ENCODE measurements at regions not wholly inside any gene's neighbourhood (a gene's known extent, or its start where the extent isn't known, plus 50 kb on each side); places are given as distances from the start of the nearest gene placed in this dataset.

DNA sequence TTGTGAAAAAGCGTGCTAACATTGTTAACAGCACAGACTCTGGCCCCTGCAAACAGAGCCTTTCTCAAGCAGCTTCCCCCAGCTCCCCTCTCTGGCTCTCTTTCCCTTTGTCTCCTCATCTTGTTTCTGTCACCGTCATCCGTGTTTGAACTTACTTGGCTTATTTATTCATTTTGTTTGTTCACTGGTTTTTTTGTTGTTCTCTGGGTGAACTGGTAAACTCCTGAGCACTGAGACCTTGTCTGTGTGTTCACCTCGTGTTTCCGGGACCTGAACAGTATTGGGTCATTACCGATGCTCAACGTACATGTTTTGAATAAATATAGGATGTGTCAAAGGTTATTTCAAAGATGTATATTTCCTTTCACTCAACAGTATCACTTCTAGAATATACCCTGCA lies 92.4 kb upstream of the USP29 start:
- 81 to 88% (median 83%) methylated on average over 7 of the region's 7 CpGs for WGBS, 5 donors
- intact Hi-C loops (cut with DNase I; ENCODE audit: low total_unique reads), result no loop called here
- peaks cover 0 to 5% (median 0%) of the 10 kb centered on the region in 7 donors for H3K27me3 ChIP-seq (replicated peaks in 1 of 7)
- no peaks in the 10 kb centered on the region for H3K4me1 ChIP-seq
- H3K9me3 ChIP-seq, result peaks cover 0 to 100% (median 68%) of the 10 kb centered on the region in 8 donors
- TF ChIP-seq, protein P1, sequence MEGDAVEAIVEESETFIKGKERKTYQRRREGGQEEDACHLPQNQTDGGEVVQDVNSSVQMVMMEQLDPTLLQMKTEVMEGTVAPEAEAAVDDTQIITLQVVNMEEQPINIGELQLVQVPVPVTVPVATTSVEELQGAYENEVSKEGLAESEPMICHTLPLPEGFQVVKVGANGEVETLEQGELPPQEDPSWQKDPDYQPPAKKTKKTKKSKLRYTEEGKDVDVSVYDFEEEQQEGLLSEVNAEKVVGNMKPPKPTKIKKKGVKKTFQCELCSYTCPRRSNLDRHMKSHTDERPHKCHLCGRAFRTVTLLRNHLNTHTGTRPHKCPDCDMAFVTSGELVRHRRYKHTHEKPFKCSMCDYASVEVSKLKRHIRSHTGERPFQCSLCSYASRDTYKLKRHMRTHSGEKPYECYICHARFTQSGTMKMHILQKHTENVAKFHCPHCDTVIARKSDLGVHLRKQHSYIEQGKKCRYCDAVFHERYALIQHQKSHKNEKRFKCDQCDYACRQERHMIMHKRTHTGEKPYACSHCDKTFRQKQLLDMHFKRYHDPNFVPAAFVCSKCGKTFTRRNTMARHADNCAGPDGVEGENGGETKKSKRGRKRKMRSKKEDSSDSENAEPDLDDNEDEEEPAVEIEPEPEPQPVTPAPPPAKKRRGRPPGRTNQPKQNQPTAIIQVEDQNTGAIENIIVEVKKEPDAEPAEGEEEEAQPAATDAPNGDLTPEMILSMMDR (IDR thresholded peaks at IDR 0.05 in 8 of 11, conservative IDR thresholded peaks at IDR 0.05 in 3 of 11), result no peak
- TF ChIP-seq POLR2AphosphoS5 (IDR thresholded peaks at IDR 0.05) (no peak), POLR2A (IDR thresholded peaks at IDR 0.05) (no peak)
- H3K36me3 ChIP-seq, result no peaks in the 10 kb centered on the region
- DNase-seq, result no peak
- H3K27ac ChIP-seq, result no peak overlapping the region
- no peak overlapping the region for H3K4me3 ChIP-seq

DNA sequence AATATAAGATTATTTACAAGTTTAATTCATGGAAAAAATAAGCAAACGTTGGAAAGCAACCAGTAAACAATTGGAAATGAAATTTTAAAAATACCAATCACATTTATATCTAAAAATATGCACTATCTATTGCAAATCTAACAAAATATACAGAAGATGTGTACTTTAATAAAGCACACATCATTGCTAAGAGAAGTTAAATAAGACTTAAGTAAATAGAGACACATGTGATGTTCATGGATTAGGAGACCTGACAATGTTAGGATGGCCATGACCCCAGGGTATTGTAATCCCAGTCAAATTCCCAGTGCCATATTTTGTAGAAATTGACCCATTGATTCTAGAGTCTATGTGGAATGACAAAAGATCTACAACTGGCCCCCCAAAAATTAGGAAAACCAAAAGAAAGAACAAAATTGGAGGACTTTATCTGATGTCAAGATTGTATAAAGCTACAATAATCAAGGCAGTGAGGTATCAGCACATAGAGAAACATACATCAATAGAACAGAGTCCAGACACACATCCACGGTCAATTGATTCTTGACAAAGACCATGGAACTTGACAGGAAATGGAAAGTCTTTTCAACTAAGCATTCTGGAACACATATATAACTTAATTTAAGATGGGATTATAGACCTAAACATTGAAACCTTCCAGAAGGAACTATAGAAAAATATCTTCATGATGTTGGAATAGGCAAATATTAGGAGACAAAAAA lies 90.8 kb upstream of the USP29 start:
- no peak for DNase-seq
- TF ChIP-seq POLR2AphosphoS5 (IDR thresholded peaks at IDR 0.05) (no peak), POLR2A (IDR thresholded peaks at IDR 0.05) (no peak)
- TF ChIP-seq, protein P1 (IDR thresholded peaks at IDR 0.05 in 8 of 11, conservative IDR thresholded peaks at IDR 0.05 in 3 of 11), result no peak
- intact Hi-C loops (cut with DNase I; ENCODE audit: low total_unique reads), result no loop called here
- Histone ChIP-seq H3K4me3 (no peak overlapping the region), H3K27ac (no peak overlapping the region), H3K4me1 (no peaks in the 10 kb centered on the region), H3K9me3 (peaks cover 0 to 100% (median 77%) of the 10 kb centered on the region in 8 donors), H3K36me3 (no peaks in the 10 kb centered on the region), H3K27me3 (replicated peaks in 1 of 7) (peaks cover 0 to 5% (median 0%) of the 10 kb centered on the region in 7 donors)
- WGBS, 5 donors, result 43 to 65% (median 53%) methylated on average over 2 of the region's 2 CpGs

DNA sequence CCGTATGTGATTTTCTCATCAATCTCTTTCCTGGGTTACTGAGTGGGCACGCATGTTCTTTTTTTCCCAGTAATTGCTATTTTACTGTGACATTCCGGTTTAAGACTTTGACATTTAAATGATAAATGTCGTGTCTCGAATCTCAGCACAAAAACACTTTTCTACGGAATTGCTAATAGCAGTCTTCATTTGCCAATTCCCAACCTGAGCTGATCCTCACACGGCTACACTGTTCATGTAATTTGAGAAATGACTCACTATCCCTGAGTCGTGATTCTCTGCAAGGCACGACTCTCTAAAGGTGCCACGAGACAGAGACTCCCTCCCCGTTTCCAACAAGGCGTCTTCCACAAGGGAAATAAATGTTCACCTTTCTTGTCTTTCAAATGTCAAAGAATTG lies 88.7 kb upstream of the USP29 start:
- Histone ChIP-seq H3K9me3 (peaks cover 0 to 100% (median 80%) of the 10 kb centered on the region in 8 donors), H3K4me3 (no peak overlapping the region), H3K4me1 (no peaks in the 10 kb centered on the region), H3K27me3 (replicated peaks in 1 of 7) (peaks cover 0 to 5% (median 0%) of the 10 kb centered on the region in 7 donors), H3K27ac (no peak overlapping the region), H3K36me3 (no peaks in the 10 kb centered on the region)
- TF ChIP-seq POLR2AphosphoS5 (IDR thresholded peaks at IDR 0.05) (no peak), POLR2A (IDR thresholded peaks at IDR 0.05) (no peak)
- TF ChIP-seq, protein P1 (IDR thresholded peaks at IDR 0.05 in 8 of 11, conservative IDR thresholded peaks at IDR 0.05 in 3 of 11), result no peak
- 76 to 85% (median 79%) methylated on average over 12 of the region's 12 CpGs for WGBS, 5 donors
- intact Hi-C loops (cut with DNase I; ENCODE audit: low total_unique reads), result no loop called here
- no peak for DNase-seq

DNA sequence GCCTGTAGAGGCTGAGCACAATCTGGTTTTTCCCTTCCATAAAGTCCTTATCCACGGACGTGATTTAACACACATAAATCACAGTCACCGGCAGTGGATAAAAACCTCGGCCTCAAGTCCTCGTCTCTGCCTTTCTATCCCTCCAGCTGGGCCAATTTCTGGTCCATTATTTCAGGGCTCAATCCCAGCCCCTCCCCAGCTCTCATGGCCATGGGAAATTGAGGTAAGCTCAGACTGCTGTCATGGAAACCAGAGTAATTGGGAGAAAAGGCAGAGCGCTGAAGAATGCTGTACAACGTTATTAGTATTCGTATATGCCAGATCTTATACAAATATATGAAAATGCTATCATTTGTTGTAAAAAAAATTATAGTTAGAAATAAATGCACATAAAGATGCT lies 86.2 kb upstream of the USP29 start:
- Histone ChIP-seq H3K36me3 (no peaks in the 10 kb centered on the region), H3K9me3 (peaks cover 0 to 100% (median 82%) of the 10 kb centered on the region in 8 donors), H3K4me1 (no peaks in the 10 kb centered on the region), H3K27me3 (replicated peaks in 1 of 7) (no peaks in the 10 kb centered on the region), H3K27ac (no peak overlapping the region), H3K4me3 (no peak overlapping the region)
- DNase-seq, result no peak
- TF ChIP-seq POLR2AphosphoS5 (IDR thresholded peaks at IDR 0.05), result no peak
- TF ChIP-seq, protein P1 (IDR thresholded peaks at IDR 0.05 in 8 of 11, conservative IDR thresholded peaks at IDR 0.05 in 3 of 11), result no peak
- TF ChIP-seq POLR2A (IDR thresholded peaks at IDR 0.05), result no peak
- intact Hi-C loops (cut with DNase I; ENCODE audit: low total_unique reads), result no loop called here
- WGBS, 5 donors, result 81 to 89% (median 88%) methylated on average over 8 of the region's 8 CpGs

All from spleen (tissue), 11 donors.